Germinal center (tissue), 1 donor: ENCODE measurements at regions not wholly inside any gene's neighbourhood (a gene's known extent, or its start where the extent isn't known, plus 50 kb on each side); places are given as distances from the start of the nearest gene placed in this dataset.
"Not testable (repeated sequence)": the region's sequence is repeated elsewhere in the genome, so short reads cannot be mapped to it uniquely, and the experiment has no call there.

Experiments used
- DNase-seq: peaks from one replicate; pipeline ENCODE4 v3.0.0; 2012; ENCODE audit warnings: mixed read lengths, low spot score

DNA sequence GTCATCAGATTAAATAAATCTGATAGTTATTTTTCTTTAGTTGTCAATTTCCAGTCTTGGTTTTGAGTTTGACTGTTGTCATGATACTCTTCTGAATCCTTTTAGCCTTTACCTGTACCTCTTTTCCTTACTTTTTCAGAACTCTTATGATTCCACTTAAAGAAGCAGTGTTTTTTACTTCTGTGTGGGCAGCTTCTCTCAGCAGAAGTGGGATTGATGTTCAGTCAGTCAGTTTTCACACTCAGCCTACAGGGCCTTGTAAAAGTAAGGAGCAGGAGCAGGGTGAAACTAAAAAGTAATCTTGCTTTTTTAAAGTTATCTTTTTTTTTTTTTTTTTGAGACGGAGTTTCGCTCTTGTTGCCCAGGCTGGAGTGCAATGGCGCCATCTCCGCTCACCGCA, 75.1 kb downstream of the HAUS1 start:
- no peak for DNase-seq

DNA sequence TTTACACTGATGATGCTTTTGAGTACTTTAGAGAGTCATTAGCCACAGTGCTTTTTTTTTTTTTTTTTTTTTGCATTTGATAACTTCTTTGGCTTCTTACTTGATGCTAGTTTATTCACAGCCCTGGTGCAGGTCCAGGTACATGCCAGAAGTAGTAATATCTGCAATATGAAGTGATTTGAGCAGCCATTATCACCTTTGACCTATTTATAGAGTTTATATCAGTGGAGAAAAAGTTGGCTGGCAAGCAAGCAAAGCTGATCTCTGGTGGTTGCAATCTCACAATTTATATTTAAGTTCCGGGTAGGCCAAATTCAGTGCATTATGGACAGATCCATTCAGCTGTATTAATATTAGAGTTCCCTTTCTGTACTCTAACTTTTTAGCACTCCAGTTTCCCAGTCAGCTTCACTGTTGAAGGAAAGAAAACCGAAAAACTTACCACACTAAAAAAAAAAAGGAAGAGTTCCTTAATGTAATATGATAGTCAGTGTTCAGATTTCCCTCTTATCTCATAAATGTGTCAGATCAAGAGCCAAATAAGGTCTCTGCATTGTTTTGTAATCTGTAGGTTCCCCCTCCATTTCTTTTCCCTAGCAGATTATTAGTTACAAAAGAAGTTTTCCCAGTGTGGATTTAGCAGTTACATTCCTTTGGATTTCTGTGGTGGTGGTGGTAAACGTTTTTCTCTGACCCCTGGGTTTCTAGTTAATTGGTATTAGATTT, 78.6 kb downstream of the HAUS1 start:
- DNase-seq = no peak

DNA sequence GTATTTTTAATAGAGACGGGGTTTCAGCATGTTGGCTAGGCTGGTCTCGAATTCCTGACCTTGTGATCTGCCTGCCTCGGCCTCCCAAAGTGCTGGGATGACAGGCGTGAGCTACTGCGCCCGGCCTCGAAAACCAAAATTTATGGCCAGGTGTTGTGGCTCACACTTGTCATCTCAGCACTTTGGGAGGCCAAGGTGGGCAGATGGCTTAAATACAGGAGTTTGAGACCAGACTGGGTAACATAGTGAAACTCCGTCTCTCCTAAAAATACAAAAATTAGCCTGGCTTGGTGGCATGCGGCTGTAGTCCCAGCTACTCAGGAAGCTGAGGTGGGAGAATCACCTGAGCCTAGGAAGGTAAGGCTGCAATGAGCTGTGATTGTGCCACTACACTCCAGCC, 80.1 kb downstream of the HAUS1 start:
- DNase-seq = not testable (repeated sequence)

DNA sequence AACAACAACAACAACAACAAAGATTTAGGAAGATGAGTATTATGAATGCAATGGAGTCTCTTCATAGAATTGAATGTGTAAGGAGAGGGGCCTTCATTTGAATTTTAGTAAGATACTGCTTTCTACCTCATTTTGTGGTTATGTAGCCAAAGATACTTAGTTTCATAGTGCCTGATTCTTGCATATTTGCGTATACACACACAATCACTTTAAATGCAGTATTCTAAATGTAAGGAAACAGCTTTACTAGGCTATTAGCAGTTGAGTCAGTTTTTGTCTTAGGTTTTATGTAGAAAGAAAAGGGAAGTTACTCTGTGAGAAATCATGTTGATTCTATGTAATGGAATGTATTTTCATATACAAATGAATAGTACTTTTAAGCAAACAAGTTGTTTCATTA, 80.5 kb downstream of the HAUS1 start:
- DNase-seq = no peak

DNA sequence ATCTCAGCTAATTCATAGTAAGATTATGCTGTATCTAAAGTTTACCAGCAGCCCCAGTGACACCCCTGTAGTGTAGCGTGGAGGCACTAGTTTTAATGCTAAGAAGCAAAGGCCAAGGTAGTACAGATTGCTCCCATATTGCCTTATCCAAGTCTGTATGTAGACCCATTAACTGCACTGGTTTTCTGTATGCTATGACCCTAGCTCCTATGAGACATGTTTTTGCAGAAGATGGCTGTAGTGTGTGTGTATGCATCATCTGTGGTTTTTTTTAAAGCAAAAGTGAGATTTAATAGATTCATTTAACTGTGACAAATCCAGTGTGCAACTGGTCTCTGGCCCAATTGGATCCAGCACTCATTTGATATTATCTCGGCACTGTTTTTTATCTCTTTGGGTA, 86.5 kb downstream of the HAUS1 start:
- DNase-seq = no peak

DNA sequence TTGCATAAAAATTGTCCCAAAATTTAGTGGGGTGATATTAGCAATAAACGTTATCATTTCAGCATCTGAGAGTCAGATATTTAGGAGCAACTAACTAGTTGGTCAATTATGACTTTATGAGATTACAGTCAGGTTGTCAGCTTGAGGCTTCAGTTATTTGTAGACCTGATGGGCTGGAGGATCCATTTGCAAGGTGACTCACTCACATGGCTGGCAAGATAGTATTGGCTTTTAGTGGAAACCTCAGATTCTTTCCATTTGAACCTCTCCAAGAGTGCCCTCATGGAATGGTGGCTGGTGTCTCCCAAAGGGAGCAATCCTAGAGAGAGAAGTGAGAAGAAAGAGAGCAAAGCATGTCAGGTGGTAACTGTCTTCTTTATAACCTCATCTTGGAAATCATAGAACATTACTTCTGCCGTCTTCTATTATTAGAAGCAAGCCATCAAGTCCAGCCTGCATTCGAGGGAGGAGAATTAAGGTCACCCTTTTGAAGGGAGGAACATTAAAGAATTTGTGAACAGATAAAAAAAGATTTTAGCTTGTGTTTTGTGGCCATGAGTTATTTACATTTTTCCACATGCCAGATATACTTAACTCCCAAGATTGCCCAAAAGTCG, 92.5 kb downstream of the HAUS1 start:
- no peak for DNase-seq

DNA sequence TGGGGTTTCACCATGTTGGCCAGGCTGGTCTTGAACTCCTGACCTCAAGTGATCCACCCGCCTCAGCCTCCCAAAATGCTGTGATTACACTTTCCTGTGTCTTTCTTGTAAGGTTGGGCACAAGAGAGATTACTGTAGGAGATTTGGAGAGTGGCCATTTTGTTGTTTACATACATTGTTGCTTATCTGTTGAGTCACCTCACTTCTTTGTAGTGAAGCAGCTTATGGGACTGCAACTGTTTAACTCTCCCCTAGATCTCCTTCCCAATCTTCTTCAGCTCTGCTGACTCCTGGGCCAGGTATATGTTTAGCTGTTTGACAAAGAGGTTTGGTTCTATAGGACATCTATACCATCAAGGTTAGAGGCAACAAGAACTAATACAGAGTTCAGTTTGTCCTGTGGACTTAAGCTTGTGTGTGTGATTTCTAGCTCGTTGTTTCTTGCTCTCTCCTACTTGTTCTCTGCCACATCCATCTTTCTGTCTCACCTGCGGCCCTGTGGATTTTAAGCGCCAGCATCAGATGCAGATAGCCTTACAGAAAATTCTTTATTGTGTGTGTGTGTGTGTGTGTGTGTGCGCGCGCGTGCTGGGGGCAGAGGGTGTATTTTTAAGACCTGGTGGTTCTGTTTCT, 95.4 kb downstream of the HAUS1 start:
- no peak for DNase-seq

DNA sequence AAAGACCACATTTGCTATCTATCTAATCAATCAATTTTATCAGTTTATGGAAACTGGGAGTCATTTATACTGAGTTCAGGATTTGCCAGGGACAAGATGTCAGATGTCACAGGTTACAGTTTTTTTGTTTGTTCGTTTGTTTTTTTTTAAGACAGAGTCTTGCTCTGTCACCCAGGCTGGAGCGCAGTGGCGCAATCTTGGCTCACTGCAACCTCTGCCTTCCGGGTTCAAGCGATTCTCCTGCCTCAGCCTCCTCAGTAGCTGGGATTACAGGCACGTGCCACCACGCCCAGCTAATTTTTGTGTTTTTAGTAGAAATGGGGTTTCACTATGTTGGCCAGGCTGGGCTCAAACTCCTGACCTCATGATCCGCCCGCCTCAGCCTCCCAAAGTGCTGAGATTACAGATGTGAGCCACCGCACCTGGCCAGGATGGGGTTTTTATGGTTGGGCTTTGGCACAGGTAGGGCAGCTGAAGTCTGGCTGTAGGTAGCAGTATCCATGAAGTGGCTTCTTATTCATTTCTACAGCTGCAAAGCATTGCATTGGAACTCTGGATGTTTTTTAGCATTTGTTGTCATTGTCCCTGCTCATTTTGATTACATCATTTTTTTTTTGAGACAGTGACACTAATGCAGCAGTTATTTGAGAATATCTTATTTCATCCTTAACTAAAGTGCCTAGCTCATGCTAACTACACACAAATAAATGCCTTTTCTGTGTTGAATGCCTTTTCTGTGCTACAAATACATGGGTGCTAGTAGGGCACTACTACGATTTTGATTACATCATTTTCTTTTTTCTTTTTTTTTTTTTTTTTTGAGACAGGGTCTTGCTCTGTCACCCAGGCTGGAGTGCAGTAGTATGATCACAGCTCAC, 96.2 kb downstream of the HAUS1 start:
- DNase-seq = not testable (repeated sequence)

DNA sequence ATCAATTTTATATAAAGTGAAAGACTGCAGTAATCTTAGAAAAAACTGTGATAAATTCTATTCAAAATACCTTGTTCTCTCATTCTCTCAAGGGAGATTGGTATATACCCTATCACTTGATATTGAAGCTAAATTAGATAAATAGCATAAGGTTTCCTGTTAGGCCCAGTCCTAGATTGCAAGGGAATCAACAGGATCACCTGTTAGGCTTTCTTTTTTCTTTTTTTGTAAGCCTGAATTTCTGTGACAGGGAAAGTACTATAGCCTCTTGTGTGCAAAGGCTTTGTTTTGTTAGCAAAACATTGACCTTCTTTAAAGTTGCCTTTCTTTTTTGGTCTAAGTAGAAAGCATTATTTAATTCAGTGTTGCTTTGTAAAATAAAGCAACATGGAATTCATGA, 100.0 kb downstream of the HAUS1 start:
- no peak for DNase-seq

DNA sequence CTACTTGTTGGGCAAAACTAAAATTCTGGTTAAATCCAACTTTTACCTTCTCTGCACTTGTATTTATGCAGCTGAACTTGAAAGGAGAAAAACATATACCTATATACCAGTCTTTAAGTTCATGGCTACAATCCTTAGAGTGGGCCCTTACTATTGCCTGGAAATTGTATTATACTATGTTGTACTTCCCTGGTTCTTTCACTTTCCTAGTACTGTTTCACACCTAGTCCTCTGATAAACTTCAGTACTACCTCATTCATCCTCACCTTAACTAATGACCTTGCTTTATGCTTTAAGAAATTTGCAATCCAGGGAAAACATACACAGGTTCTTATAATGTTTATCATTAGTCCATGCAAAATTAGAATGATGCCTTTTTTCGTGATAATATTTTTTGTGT, 103.8 kb downstream of the HAUS1 start:
- no peak for DNase-seq

DNA sequence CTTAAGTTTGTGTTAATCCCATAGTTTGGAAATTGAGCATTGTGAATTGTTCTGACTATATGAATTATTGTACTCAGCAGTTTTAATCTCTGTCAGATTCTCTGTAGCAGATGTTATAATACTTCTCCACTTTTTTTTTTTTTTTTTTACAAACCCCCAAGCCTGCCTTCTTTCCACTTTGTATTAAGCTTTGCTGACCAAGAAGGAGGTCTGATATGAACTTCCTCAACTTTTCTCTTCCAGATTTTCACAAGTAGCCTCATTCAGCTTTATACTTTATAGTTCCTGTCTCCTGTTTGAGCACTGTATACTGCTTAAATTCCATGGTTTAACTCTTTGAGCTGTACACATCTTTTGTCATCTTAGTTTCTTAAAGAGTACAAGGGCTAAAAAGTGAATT, 105.0 kb downstream of the HAUS1 start:
- no peak for DNase-seq

DNA sequence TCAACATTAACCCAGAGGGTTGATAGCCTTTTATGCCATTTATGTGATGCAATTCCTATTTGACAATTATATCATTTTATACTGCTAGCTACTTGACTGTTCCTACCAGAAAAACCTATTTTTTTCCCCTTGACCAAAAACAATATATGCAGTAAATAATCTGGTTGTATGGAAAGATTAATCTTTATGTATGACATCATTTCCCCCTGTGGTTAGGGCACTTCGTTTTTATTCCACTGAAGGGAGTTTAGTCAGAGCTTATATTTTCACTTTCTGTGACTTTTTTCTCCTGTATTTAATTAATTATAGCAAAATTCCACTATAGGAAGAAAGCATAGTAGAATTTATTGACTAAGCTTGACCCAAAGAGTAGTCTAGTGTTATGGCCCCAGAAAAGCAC, 107.6 kb downstream of the HAUS1 start:
- DNase-seq = no peak

DNA sequence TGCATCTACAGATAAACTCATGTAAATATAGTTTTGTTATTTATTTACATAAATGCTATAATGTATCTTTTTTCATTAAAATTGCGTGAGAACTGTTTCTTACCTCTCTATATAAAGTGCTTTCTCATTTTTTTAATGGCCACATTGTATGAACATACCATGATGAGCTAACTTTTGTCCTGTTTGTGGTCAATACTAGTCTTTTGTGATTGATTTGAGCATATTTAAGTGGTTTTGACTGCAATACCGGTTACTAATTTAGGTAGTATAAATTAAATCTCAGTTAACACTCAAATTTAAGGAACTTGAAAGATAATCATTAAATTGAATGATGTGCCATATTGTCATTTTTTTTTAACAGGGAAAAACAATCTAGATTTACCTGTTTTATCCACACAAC, 108.2 kb downstream of the HAUS1 start:
- DNase-seq = no peak

DNA sequence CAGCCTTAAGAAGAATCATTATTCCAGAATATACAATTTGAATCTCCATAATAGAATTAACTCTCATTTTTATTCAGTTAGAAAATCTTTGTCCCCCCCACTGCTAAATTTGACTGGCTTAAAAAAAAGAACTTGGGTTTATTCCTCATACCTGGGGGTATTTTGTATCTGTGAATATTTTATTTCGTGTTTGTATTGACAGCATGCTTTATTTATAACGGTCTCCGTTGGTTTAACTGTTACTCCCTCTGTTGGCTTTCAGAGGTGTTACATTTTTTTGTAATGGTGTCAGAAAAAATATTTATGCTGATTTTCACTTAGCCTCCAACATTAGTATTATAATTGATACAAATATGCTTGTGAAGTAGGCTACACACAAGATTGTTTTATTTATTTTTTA, 109.1 kb downstream of the HAUS1 start:
- peak; percentile 60 for DNase-seq

DNA sequence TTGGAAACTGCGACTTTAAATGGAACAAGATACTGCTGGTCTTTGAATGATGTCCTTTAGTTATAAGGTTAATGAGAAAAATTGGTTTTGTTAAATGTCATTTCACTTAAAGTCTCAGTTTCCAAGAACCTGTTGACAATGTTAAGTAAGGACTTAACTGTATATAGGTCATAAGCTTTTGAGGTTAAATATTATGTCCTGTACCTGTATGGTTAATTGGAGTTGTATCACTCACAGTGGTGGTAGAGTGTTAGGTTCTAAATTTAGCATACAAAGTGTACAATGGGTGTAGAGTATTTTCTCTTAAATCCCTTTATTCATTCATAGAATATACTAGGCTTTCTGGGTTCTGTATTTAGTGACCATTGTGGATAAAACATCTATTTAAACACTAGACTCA, 110.2 kb downstream of the HAUS1 start:
- no peak for DNase-seq

DNA sequence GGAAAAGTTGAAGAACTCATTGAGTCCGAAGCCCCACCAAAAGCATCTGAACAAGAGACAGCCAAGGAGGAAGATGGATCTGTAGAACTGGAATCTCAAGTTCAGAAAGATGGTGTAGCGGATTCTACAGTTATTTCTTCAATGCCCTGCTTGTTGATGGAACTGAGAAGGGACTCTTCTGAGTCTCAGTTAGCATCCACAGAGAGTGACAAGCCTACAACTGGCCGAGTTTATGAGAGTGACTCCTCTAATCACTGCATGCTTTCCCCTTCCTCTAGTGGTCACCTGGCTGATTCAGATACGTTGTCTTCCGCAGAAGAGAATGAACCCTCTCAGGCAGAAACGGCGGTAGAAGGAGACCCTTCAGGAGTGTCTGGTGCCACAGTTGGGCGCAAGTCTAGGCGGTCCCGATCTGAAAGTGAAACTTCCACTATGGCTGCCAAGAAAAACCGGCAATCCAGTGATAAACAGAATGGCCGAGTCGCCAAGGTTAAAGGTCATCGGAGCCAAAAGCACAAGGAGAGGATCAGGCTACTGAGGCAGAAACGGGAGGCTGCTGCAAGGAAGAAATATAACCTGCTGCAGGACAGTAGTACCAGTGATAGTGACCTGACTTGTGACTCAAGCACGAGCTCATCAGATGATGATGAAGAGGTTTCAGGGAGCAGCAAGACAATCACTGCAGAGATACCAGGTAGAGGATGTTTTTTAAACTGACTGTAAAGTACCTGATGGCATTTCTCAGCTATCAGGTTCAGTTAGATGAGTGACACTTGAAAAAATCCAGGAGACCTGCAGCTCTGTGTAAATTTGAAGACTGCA, 111.9 kb downstream of the HAUS1 start:
- no peak for DNase-seq

DNA sequence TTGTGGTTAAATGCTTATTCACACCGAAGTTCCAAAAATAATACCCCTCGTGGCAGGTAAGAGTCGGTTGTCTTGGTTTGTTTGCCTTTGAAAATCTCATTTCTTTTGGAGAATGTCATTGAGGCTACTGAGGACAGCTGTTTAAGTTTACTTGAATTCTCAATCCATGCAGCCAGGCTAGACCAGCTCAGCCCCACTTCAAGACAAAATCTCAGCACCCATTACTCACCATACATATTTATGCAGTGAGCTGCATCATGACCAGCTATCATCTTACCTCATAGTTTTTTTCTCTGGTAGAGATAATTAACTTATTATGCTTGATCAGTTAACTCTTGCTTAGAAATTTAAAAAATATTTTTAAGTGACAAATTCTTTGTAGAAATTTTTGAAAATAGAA, 115.9 kb downstream of the HAUS1 start:
- DNase-seq = no peak

DNA sequence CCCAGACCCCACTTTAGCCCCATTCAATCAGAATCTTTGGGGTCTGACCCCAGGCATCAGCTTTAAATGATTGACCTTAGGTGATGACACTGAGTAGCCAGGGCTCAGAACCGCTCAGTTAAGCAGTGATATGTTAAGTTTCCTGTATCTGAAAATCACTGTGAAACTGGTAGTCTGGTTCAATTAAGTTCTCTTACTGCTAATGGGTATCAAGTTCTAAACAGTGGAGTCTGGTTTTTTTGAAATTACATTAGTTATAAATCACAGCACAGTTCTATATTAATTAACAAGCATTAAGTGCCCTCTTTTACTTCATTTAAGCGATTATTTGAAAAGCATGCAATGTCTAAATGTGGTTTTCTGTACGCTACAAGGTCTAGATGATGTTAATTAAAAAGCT, 117.9 kb downstream of the HAUS1 start:
- DNase-seq = no peak

DNA sequence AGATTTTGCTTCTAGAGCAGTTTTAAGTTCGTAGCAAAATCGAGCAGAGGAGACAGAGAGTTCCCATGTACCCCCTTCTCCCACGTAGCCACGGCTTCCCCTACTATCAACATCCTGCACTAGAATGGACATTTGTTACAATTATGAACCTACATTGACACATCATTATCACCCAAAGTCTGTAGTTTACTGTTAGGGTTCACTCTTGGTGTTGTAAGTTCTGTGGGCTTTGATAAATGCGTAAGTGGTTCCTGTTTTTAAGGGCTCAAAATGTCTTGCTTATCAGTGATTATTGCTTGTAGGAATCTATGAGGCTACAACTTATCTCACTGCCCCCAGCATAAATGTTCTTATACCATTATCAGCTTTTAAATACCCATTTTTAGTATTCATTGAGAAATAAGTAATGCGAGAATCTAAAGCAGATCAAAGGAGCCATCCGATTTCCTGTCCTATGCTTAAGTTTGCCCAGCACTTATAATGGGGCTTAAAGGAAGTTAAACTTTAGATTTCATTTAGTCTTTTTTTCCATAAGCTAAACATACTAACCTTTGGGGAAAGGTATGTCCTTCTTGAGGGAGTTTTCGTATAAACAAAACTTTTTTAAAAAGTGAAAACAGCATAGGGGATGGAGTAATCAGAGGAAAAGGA, 118.7 kb downstream of the HAUS1 start:
- DNase-seq = no peak

DNA sequence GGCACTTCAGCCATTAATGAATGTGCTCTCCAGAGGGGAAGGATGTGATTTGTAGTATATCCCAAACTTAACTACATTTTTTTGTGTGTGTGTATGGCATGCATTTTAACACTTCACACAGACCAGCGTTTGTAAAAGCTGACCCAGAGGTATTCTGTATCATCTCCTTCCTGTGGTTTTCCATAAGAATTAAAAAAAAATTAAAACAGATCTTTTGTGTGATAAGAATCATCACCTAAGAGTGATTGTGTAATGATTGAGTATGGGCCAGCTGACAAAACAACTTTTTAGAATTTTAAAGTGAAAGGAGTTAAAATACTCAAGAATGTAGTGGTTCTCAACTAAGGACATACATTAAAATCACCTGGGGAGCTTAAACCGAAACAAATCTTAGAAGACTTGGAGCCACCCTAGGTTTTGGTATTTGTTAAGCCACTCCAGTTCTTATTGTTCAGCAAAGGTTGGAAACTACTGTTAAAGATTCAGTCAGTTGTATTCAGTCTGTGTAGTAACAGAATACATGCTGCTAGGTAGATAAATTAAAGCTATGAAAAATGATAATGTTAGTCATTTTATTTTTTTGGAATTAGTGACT, 120.1 kb downstream of the HAUS1 start:
- DNase-seq = no peak

DNA sequence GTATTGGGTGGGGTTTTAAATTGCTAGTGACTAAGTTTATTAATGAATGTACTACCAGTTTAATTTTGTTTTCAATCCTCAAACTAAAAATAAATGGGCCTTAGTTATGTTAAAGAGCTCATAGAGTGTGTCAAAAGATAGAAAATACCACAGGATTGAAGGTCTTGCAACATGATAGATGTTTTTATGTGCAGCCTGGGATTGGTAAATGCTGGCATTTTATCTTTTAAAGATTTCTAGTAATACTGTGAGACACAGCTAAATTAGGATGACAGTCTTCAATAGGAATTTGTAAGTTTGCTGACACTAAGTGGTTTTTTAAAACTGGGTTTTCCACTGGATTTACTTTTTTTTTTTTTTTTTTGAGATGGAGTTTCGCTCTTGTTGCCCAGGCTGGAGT, 122.3 kb downstream of the HAUS1 start:
- DNase-seq = no peak
